C4-2B (cell line): ENCODE measurements at regions not wholly inside any gene's neighbourhood (a gene's known extent, or its start where the extent isn't known, plus 50 kb on each side); places are given as distances from the start of the nearest gene placed in this dataset.

Experiments used
- CTCF ChIP-seq: fragments of 450-650 bp; conservative IDR thresholded peaks from 2 replicates; pipeline ENCODE4 v1.5.1; 2017; ENCODE audit warnings: mild to moderate bottlenecking
- ZFX ChIP-seq: fragments of 450-650 bp; IDR thresholded peaks from 2 replicates; pipeline ENCODE4 v1.6.1; 2017

GRCh38 chr17:22506861-22507260 lies 814.5 kb downstream of the KCNJ18 start:
- TF ChIP-seq CTCF: no peak
- TF ChIP-seq ZFX: no peak
